Kidney tubule cell (primary cell): ENCODE measurements at regions not wholly inside any gene's neighbourhood (a gene's known extent, or its start where the extent isn't known, plus 50 kb on each side); places are given as distances from the start of the nearest gene placed in this dataset.

Source experiments
- DNase-seq: peaks from one replicate; pipeline ENCODE4 v3.0.0-alpha.2; 2018; ENCODE audit warnings: low spot score

DNA sequence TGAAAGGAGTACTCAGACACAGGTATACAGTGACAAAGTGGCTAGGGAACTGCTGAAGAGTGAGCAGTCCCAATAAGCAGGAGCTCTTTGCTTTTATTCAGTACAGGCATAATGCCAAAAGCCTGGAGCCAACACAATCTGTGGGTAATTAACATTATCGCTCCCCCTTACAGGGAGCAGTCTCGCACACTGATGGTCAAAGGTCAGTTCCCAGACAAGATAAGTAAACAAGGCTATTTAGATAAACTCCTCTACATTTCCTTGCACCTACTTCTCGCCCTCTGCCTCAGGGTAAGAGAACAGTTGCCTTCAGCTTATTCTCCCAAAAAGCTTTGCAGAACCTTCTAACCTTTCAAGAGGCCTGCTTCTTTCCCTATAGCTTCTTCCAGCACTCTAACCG is 73.9 kb upstream of the TAF9B start:
- no peak for DNase-seq

DNA sequence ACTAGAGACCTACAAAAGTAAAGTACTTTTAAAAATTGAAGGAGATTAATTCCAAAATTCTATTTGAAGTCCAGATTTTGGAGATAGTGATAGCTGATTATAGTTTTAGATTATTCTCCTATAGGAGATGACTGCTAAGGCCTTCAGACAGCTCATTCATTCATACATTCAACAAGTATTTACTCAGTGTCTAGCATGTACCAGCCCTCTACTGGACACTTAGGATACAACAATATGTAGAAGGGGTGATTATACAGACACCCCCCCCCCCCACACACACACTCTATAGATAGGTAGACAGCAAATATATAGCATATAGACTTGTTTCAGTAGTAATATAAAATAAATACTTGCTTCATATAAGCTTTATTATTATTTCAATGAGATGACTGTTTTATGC is 60.4 kb upstream of the TAF9B start:
- peak; percentile 29 for DNase-seq
